Osteoblast (primary cell): ENCODE measurements at regions not wholly inside any gene's neighbourhood (a gene's known extent, or its start where the extent isn't known, plus 50 kb on each side); places are given as distances from the start of the nearest gene placed in this dataset.

Source experiments
- DNase-seq: peaks from one replicate; pipeline ENCODE4 v3.0.0; 2011; ENCODE audit warnings: low spot score, mixed read lengths; ENCODE audit not compliant: insufficient read length; ENCODE audit errors: missing footprints
- H2AFZ ChIP-seq: 2 replicates; pipeline ENCODE4 v1.6.0; 2011; ENCODE audit warnings: mild to moderate bottlenecking, low read length
- H3K27ac ChIP-seq: 2 replicates; pipeline ENCODE4 v1.5.1; 2011; ENCODE audit warnings: mild to moderate bottlenecking, low read depth, low read length, moderate library complexity
- H3K27me3 ChIP-seq: 2 replicates; pipeline ENCODE4 v1.6.0; 2012; ENCODE audit warnings: mild to moderate bottlenecking, control low read depth, inconsistent platforms, low read length, moderate library complexity; ENCODE audit not compliant: insufficient read depth
- H3K36me3 ChIP-seq: 2 replicates; pipeline ENCODE4 v1.5.1; 2011; ENCODE audit warnings: mild to moderate bottlenecking, low read length, control low read depth, moderate library complexity; ENCODE audit not compliant: insufficient read depth
- H3K4me1 ChIP-seq: 2 replicates; pipeline ENCODE4 v1.5.1; 2011; ENCODE audit warnings: mild to moderate bottlenecking, low read length, control low read depth, moderate library complexity; ENCODE audit not compliant: insufficient read depth
- H3K4me2 ChIP-seq: 2 replicates; pipeline ENCODE4 v1.6.0; 2011; ENCODE audit warnings: mild to moderate bottlenecking, low read length; ENCODE audit not compliant: insufficient read depth
- H3K4me3 ChIP-seq: fragments of 200-600 bp; sonication (generic); 3 replicates; pipeline ENCODE4 v1.5.1; 2012; ENCODE audit warnings: mild to moderate bottlenecking, low read length, inconsistent platforms; ENCODE audit not compliant: insufficient read depth
- H3K79me2 ChIP-seq: 2 replicates; pipeline ENCODE4 v1.6.0; 2012; ENCODE audit warnings: mild to moderate bottlenecking, low read length, control low read depth, inconsistent platforms; ENCODE audit not compliant: insufficient read depth
- H3K9me3 ChIP-seq: 2 replicates; pipeline ENCODE4 v1.5.1; 2011; ENCODE audit warnings: low read depth, low read length, control low read depth
- H4K20me1 ChIP-seq: 2 replicates; pipeline ENCODE4 v1.6.0; 2012; ENCODE audit warnings: mild to moderate bottlenecking, low read length, control low read depth; ENCODE audit not compliant: insufficient read depth
- CTCF ChIP-seq: IDR thresholded peaks from 2 replicates; pipeline ENCODE4 v1.5.1; 2011; ENCODE audit warnings: mild to moderate bottlenecking, low read depth, low read length, moderate library complexity; ENCODE audit errors: extremely low read depth

- no peak overlapping the region for H2AFZ ChIP-seq
- no peaks in the 10 kb centered on the region for H4K20me1 ChIP-seq
- no peaks in the 10 kb centered on the region for H3K9me3 ChIP-seq
- no peak overlapping the region for H3K4me2 ChIP-seq
- no peak overlapping the region for H3K27ac ChIP-seq
- H3K27me3 ChIP-seq = no peaks in the 10 kb centered on the region
- H3K4me1 ChIP-seq = no peaks in the 10 kb centered on the region
- TF ChIP-seq CTCF = no peak
- H3K79me2 ChIP-seq = no peaks in the 10 kb centered on the region
- no peak for DNase-seq
- no peak overlapping the region for H3K4me3 ChIP-seq
- H3K36me3 ChIP-seq = no peaks in the 10 kb centered on the region
These were observed 410.8 kb downstream of the CETN3 start for GRCh38 chr5:89998519-89999305.

GRCh38 chr5:89996890-89997289, 412.7 kb downstream of the CETN3 start:
- Histone ChIP-seq H3K4me2 (no peak overlapping the region), H3K9me3 (no peaks in the 10 kb centered on the region), H3K4me1 (no peaks in the 10 kb centered on the region), H3K79me2 (no peaks in the 10 kb centered on the region), H3K27ac (no peak overlapping the region), H3K27me3 (no peaks in the 10 kb centered on the region), H3K4me3 (no peak overlapping the region), H4K20me1 (no peaks in the 10 kb centered on the region), H3K36me3 (no peaks in the 10 kb centered on the region), H2AFZ (no peak overlapping the region)
- no peak for DNase-seq
- no peak for TF ChIP-seq CTCF

- Histone ChIP-seq H3K9me3 (no peaks in the 10 kb centered on the region), H3K27ac (no peak overlapping the region), H3K4me2 (no peak overlapping the region), H3K27me3 (no peaks in the 10 kb centered on the region), H3K36me3 (no peaks in the 10 kb centered on the region), H3K79me2 (no peaks in the 10 kb centered on the region), H4K20me1 (no peaks in the 10 kb centered on the region), H2AFZ (no peak overlapping the region), H3K4me3 (no peak overlapping the region), H3K4me1 (no peaks in the 10 kb centered on the region)
- TF ChIP-seq CTCF = no peak
- DNase-seq = no peak
These were observed 413.2 kb downstream of the CETN3 start for GRCh38 chr5:89996335-89996734.

- H3K27me3 ChIP-seq = no peaks in the 10 kb centered on the region
- H3K4me3 ChIP-seq = no peak overlapping the region
- no peak overlapping the region for H3K4me2 ChIP-seq
- no peaks in the 10 kb centered on the region for H3K79me2 ChIP-seq
- H4K20me1 ChIP-seq = no peaks in the 10 kb centered on the region
- H3K27ac ChIP-seq = no peak overlapping the region
- DNase-seq = peak; percentile 42
- H3K36me3 ChIP-seq = no peaks in the 10 kb centered on the region
- peaks cover 5% of the 10 kb centered on the region for H3K4me1 ChIP-seq
- TF ChIP-seq CTCF = no peak
- H2AFZ ChIP-seq = no peak overlapping the region
- no peaks in the 10 kb centered on the region for H3K9me3 ChIP-seq
These were observed 415.3 kb downstream of the CETN3 start for GRCh38 chr5:89994266-89994665.
